Colon (tissue), 2 donors: ENCODE measurements at regions not wholly inside any gene's neighbourhood (a gene's known extent, or its start where the extent isn't known, plus 50 kb on each side); places are given as distances from the start of the nearest gene placed in this dataset.

Experiments
- FAIRE-seq: peaks from 2 replicates; lab custom pipeline; 2012; peaks lifted over from hg19 to GRCh38; lab: Jason Lieb, UNC
- donor health status: control.
- donor health status: control.

DNA sequence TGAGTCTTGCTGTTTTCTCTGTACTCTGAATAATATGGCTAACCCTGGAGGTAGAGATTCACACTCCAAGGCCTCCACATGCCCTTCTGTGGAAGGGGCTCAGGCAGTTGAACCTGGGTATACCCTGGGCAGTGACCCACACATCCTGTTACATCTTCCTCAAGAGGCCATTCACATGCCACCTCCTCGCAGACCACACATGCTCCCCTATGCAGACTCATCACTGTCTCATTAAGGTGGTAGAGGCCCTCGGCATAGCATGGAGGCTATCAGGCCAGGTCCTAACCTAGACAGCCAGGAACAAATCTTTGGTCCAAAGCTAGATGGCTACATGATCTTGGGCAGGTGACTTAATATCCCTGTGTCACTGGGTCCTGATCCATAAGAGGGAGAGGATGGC is 363.9 kb upstream of the ZNF507 start:
- FAIRE-seq: no peak

GRCh38 chr19:31983647-31984046 is 361.8 kb upstream of the ZNF507 start:
- no peak for FAIRE-seq

DNA sequence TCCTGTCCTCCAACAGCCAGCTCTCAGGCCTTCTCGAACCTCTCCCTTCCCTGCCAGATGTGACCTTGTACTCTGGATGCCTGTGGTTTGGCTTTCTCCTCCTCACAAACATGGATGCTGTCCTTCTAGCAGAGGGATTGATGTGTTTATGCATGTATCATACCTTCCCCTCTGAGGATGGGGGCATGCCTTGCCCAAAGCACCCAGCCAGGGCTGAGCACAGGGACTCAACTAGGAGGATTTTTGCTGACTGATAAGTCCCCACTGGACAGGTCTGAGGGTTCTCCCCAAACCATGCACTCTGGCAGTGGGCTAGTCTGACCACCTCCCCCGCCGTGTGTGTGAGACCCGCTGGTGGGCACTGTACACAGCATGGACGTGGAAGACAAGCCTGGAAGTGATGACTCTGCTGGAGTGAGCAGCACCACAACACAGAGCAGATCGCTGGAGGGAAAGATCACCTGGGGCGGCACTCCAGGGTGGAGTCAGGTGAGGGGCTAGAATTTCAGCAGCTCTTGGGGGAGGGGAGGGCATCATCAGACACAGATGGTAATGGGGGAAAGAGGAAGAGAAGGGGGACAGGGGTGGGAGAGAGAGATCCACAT is 360.3 kb upstream of the ZNF507 start:
- FAIRE-seq: no peak

GRCh38 chr19:31986951-31987350 is 358.5 kb upstream of the ZNF507 start:
- no peak for FAIRE-seq

DNA sequence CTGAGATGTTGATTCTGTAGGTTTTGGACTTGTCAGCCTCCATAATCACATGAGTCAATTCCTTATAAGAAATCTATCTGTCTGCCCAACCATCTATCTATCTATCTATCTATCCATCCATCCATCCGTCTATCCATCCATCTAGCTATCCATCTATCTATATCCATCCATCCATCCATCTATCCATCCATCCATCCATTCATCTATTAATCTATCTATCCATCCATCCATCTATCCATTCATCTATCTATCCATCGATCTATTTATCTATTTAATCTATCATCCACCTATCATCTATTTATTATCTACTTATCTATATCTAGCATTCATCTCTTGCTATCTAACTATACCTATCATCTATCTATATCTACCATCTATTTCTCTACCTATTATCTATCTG is 357.2 kb upstream of the ZNF507 start:
- FAIRE-seq: no peak

GRCh38 chr19:31991984-31992655 is 353.3 kb upstream of the ZNF507 start:
- FAIRE-seq: no peak

- no peak for FAIRE-seq
Observed at GRCh38 chr19:31992750-31993149, 352.7 kb upstream of the ZNF507 start.

DNA sequence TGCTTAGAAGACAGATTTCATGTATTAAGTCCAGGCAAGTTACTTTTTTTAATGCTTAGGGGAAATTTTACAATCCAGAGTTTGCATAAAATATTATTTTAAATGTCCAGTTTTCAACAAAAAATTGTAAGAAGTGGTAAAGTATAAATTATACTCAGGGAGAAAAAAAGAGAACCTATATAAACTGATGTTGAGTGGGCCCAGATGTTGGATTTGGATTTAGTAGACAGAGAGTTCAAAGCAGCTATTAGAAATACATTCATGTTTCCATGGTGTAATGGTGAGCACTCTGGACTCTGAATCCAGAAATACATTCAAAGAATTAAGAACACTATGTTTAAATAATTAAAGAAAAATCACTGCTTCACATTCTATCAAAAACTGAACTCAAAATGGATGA is 349.9 kb upstream of the ZNF507 start:
- FAIRE-seq: no peak

GRCh38 chr19:32010071-32010470 is 335.3 kb upstream of the ZNF507 start:
- FAIRE-seq: no peak

DNA sequence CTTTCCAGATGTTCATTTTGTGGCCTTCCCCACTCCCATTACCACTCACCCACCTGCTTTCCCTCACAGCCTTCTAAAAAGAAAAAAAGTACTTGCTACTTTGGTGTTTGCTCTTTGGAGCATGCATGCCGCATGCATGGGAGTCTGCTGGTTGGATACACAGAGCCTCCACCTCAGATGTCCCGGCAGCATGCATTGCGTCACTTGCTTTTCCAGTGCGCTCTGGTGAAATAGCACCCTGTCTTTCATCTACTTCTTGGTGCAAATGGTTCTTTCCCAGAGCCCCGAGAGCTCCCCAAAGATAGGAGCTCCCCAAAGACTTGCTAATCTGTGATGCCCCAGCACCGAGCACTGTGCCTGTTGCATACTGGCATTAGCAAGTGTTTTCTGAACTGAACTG is 333.2 kb upstream of the ZNF507 start:
- no peak for FAIRE-seq

DNA sequence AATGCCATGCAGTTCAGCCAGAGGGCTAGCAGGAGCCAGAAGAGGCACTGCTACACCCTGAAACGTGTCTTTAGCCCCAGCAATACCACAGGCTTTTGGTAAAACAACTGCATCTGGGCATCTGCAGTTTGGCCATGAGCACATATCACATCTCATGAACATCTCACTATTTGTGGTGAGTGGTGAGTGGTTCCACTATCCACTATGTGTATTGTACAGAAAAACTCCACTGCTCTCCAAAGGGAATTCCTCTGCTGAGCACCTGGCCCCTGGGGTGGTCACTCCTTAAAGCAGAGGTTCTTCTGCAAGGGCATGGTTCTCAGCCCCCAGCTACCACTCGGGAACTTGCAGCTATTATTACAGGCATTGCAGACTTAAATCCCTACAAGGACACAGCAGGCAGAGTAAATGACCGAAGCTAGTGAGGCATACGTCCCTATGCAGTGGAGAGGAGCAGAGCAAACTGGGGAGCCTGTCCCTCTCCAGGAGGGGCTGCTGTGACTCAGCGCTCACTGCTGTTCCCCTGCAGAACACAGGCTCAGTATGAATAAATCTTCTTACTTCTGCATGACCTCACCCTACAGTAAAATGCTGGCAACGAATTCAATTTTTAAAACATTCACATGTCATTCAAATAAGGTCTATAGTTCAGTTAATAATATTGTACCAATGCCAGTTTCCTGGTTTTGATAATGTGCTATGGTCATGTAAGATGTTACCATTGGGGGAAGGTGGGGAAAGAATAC is 332.4 kb upstream of the ZNF507 start:
- no peak for FAIRE-seq

- FAIRE-seq: no peak
Observed at GRCh38 chr19:32017176-32017953, 328.0 kb upstream of the ZNF507 start.

- no peak for FAIRE-seq
Observed at GRCh38 chr19:32018014-32018413, 327.4 kb upstream of the ZNF507 start.

GRCh38 chr19:32020538-32020937 is 324.9 kb upstream of the ZNF507 start:
- no peak for FAIRE-seq

DNA sequence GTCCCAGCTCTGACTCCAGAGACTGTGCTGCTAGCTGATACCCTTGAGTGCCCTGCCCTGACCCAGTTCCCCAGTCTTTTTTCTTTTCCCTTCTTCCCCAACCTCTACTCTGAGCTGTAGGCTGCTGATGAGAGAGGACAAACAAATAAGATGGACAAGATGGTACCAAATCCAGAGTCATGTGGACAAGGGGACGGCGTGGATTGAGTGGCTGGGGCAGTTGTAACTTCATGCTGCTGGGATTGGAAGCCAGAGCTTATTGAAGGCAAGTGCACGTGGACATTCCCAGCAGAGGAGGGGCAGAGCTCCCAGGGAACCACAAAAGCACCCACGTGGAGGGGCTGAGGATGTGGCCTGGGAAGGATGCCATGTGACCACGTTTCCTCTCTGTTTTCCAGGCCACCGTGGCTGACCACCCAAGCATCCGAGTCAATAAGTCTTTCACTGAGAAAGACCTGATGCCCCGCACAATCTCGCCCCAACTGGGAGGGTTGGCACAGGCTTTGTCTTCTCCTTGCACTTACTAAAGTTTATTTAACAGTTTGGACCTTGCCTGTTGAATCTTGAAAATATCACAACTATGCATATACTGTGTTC is 323.3 kb upstream of the ZNF507 start:
- no peak for FAIRE-seq

DNA sequence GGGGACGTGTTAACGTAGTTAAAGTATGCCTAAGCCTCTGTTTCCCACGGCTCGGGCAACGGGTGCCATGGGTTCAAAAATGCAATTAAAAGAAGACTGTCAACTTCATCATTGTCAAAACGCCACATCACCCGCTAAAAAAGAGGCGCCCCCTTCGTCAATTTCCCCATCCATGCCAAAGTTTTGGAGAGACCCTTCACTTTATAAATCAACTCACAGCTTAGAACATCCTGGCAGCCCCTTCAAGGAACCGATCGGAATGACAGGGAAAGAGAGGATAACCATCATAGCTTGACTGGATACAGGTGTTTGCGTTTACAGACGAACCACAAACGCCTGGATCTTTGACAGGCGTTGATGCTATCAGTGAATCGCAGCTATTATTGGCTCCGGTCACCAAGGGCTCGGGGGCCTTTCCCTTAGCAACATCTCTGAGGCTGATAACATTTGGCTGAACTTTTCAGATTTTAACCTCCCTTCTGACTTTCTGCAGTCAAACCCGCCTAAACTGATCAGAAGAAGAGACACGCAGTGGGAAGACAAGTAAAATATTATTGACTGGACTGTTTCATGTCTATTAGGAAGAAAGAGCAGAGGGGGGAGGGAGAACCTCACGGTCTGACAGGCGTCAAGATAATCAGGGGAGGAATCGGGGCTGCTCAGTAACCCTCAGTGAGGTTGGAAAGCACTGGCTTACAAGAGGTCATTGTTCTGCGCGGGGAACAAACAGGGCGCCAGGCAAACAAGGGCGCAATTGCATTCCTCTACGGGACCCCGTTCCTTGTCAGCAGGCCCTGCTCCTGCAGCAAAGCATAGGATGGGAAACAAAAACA is 322.5 kb upstream of the ZNF507 start:
- no peak for FAIRE-seq

DNA sequence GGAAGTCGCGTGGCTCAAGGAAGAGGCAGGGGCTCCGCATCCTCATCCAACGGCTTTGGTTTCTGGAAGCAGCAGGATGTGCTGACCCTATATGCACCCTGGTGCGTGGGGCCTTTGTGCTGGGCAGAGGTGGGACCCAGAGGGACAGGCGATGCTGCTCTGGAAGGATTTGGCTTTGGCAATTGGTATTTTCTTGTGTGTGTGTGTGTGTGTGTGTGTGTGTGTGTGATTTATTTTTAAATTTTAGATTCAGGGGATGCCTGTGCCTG is 321.9 kb upstream of the ZNF507 start:
- no peak for FAIRE-seq

DNA sequence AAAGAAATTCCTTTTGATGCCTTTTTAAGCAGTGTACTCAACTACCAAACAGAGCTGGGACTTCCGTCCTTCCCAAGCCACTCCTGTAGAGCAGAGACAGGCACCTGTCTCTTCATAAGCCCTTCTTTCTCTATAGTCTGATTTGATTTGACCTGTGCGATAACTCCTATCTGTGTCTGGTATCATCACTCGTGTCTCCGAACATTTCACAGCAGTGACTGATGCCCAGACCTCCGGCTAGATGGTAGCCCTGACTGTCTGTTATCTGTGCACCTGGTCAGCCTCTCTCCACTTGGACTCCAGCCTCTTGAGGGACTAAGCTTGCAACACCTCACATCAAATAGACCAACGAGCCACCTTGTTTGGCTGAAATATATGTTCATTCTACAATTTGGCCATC is 316.2 kb upstream of the ZNF507 start:
- FAIRE-seq: no peak

- FAIRE-seq: no peak
Observed at GRCh38 chr19:32032561-32032960, 312.8 kb upstream of the ZNF507 start.

- FAIRE-seq: no peak
Observed at GRCh38 chr19:32035626-32036025, 309.8 kb upstream of the ZNF507 start.

GRCh38 chr19:32038021-32038920 is 307.1 kb upstream of the ZNF507 start:
- no peak for FAIRE-seq
